Ascending aorta (tissue), 2 donors: ENCODE measurements at regions not wholly inside any gene's neighbourhood (a gene's known extent, or its start where the extent isn't known, plus 50 kb on each side); places are given as distances from the start of the nearest gene placed in this dataset.

ENCODE experiments used
- DNase-seq, 2 donors: peaks; one replicate each; pipeline ENCODE4 v3.0.0-alpha.2; 2019; ENCODE audit warnings: low spot score in 2 of 2
- H3K27ac ChIP-seq, 2 donors: fragments of 200-600 bp; sonication (generic); one replicate each; pipeline ENCODE4 v1.5.1; 2016 to 2017; ENCODE audit warnings: mild to moderate bottlenecking in 1 of 2
- H3K27me3 ChIP-seq: fragments of 200-600 bp; sonication (generic); one replicate; pipeline ENCODE4 v1.5.1; 2017
- H3K36me3 ChIP-seq, 2 donors: fragments of 200-600 bp; sonication (generic); one replicate each; pipeline ENCODE4 v1.5.1; 2016
- H3K4me1 ChIP-seq, 2 donors: fragments of 200-600 bp; sonication (generic); one replicate each; pipeline ENCODE4 v1.5.1; 2016 to 2017; ENCODE audit warnings: mild to moderate bottlenecking in 1 of 2
- H3K4me3 ChIP-seq, 2 donors: fragments of 200-600 bp; sonication (generic); one replicate each; pipeline ENCODE4 v1.5.1; 2016 to 2017; ENCODE audit warnings: mild to moderate bottlenecking in 1 of 2
- H3K9me3 ChIP-seq, 2 donors: fragments of 200-600 bp; sonication (generic); one replicate each; pipeline ENCODE4 v1.5.1; 2016
- CTCF ChIP-seq, 3 experiments: fragments of 200-600 bp in 2 of 3; fragments of 450-650 bp in 1 of 3; sonication (generic) in 2 of 3; IDR thresholded peaks; one replicate each; pipeline ENCODE4 v1.5.1; 2016 to 2019; ENCODE audit warnings: antibody characterized with exemption in 3 of 3, mild to moderate bottlenecking in 1 of 3, moderate library complexity in 1 of 3
- intact Hi-C: fragments of 100-400 bp; cut with DNase I; formaldehyde crosslinking; loops from one replicate; pipeline ENCODE4 v1.15.1; 2023

- Histone ChIP-seq H3K4me1 (no peaks in the 10 kb centered on the region), H3K27me3 (no peaks in the 10 kb centered on the region), H3K27ac (no peak overlapping the region), H3K4me3 (no peak overlapping the region), H3K36me3 (no peaks in the 10 kb centered on the region), H3K9me3 (no peaks in the 10 kb centered on the region)
- DNase-seq = no peak
- intact Hi-C loops = no loop called here
- no peak for TF ChIP-seq CTCF (IDR thresholded peaks at IDR 0.05)
Observed at GRCh38 chr20:7682916-7683315, 257.3 kb downstream of the HAO1 start.

GRCh38 chr20:7687065-7687464, 253.2 kb downstream of the HAO1 start:
- DNase-seq = no peak
- intact Hi-C loops = no loop called here
- Histone ChIP-seq H3K27ac (no peak overlapping the region), H3K36me3 (no peaks in the 10 kb centered on the region), H3K27me3 (no peaks in the 10 kb centered on the region), H3K4me1 (no peaks in the 10 kb centered on the region), H3K4me3 (no peak overlapping the region), H3K9me3 (no peaks in the 10 kb centered on the region)
- TF ChIP-seq CTCF (IDR thresholded peaks at IDR 0.05) = no peak

GRCh38 chr20:7689151-7689550, 251.1 kb downstream of the HAO1 start:
- no peak overlapping the region for H3K4me3 ChIP-seq
- no peak for DNase-seq
- H3K27me3 ChIP-seq = no peaks in the 10 kb centered on the region
- H3K9me3 ChIP-seq = no peaks in the 10 kb centered on the region
- no peak for TF ChIP-seq CTCF (IDR thresholded peaks at IDR 0.05)
- no peaks in the 10 kb centered on the region for H3K4me1 ChIP-seq
- no peak overlapping the region for H3K27ac ChIP-seq
- intact Hi-C loops = no loop called here
- H3K36me3 ChIP-seq = no peaks in the 10 kb centered on the region

GRCh38 chr20:7691647-7692269, 248.5 kb downstream of the HAO1 start:
- intact Hi-C loops = no loop called here

GRCh38 chr20:7692478-7692877, 247.8 kb downstream of the HAO1 start:
- H3K27ac ChIP-seq = no peak overlapping the region
- H3K4me1 ChIP-seq = no peaks in the 10 kb centered on the region
- no peaks in the 10 kb centered on the region for H3K27me3 ChIP-seq
- H3K9me3 ChIP-seq = no peaks in the 10 kb centered on the region
- TF ChIP-seq CTCF (IDR thresholded peaks at IDR 0.05) = no peak
- DNase-seq = no peak
- no peak overlapping the region for H3K4me3 ChIP-seq
- intact Hi-C loops = no loop called here
- H3K36me3 ChIP-seq = no peaks in the 10 kb centered on the region

More at GRCh38 chr20:7691647-7692269, 248.5 kb downstream of the HAO1 start:
- Histone ChIP-seq H3K27ac (no peak overlapping the region), H3K4me3 (no peak overlapping the region), H3K9me3 (no peaks in the 10 kb centered on the region), H3K4me1 (no peaks in the 10 kb centered on the region), H3K27me3 (no peaks in the 10 kb centered on the region), H3K36me3 (no peaks in the 10 kb centered on the region)
- DNase-seq = no peak
- no peak for TF ChIP-seq CTCF (IDR thresholded peaks at IDR 0.05)

GRCh38 chr20:7693761-7694160, 246.5 kb downstream of the HAO1 start:
- Histone ChIP-seq H3K27ac (no peak overlapping the region), H3K4me3 (no peak overlapping the region), H3K4me1 (no peaks in the 10 kb centered on the region), H3K36me3 (no peaks in the 10 kb centered on the region), H3K27me3 (no peaks in the 10 kb centered on the region), H3K9me3 (no peaks in the 10 kb centered on the region)
- TF ChIP-seq CTCF (IDR thresholded peaks at IDR 0.05) = no peak
- DNase-seq = no peak
- intact Hi-C loops = no loop called here
